DND-41 (cell line): ENCODE measurements at regions not wholly inside any gene's neighbourhood (a gene's known extent, or its start where the extent isn't known, plus 50 kb on each side); places are given as distances from the start of the nearest gene placed in this dataset.
"Not testable (repeated sequence)": the region's sequence is repeated elsewhere in the genome, so short reads cannot be mapped to it uniquely, and the experiment has no call there.

Experiments used
- CTCF ChIP-seq: IDR thresholded peaks from 2 replicates; pipeline ENCODE4 v1.5.1; 2012; ENCODE audit warnings: borderline replicate concordance, low read length, moderate library complexity, mild to moderate bottlenecking; ENCODE audit not compliant: poor library complexity, severe bottlenecking; ENCODE audit errors: extremely low read depth
- EZH2 ChIP-seq: IDR thresholded peaks from 3 replicates; pipeline ENCODE4 v1.6.1; 2012; ENCODE audit warnings: borderline replicate concordance, low read depth, mild to moderate bottlenecking, moderate library complexity, low read length, inconsistent platforms; ENCODE audit not compliant: severe bottlenecking

GRCh38 chr1:145168220-145168848, 72.6 kb downstream of the FAM72D start:
- not testable (repeated sequence) for TF ChIP-seq CTCF, EZH2
